KMS-11 (cell line): ENCODE measurements at regions not wholly inside any gene's neighbourhood (a gene's known extent, or its start where the extent isn't known, plus 50 kb on each side); places are given as distances from the start of the nearest gene placed in this dataset.

Experiments
- H2AFZ ChIP-seq: fragments of 200-600 bp; sonication (generic); 2 replicates; pipeline ENCODE4 v1.6.1; 2016; ENCODE audit warnings: antibody characterized with exemption, mixed run types, low read depth
- H3K27ac ChIP-seq: fragments of 200-600 bp; sonication (generic); 2 replicates; pipeline ENCODE4 v1.6.1; 2016; ENCODE audit warnings: mild to moderate bottlenecking, mixed run types
- H3K27me3 ChIP-seq: fragments of 200-600 bp; sonication (generic); 2 replicates; pipeline ENCODE4 v1.6.1; 2017; ENCODE audit warnings: mild to moderate bottlenecking, low read depth, mixed run types, moderate library complexity; ENCODE audit not compliant: insufficient read depth
- H3K36me3 ChIP-seq: fragments of 200-600 bp; sonication (generic); 2 replicates; pipeline ENCODE4 v1.6.1; 2017; ENCODE audit warnings: mild to moderate bottlenecking, mixed run types; ENCODE audit not compliant: insufficient read depth
- H3K4me1 ChIP-seq: fragments of 200-600 bp; sonication (generic); 2 replicates; pipeline ENCODE4 v1.6.1; 2016; ENCODE audit warnings: mild to moderate bottlenecking, low read depth, mixed run types; ENCODE audit not compliant: poor library complexity, severe bottlenecking
- H3K4me2 ChIP-seq: fragments of 200-600 bp; sonication (generic); 2 replicates; pipeline ENCODE4 v1.7.0; 2016; ENCODE audit warnings: mild to moderate bottlenecking, mixed run types
- H3K4me3 ChIP-seq: fragments of 200-600 bp; sonication (generic); IDR thresholded peaks from 2 replicates; pipeline ENCODE4 v1.6.1; 2017; ENCODE audit warnings: low read depth, low read length, mixed read lengths; ENCODE audit not compliant: insufficient read depth
- H3K79me2 ChIP-seq: fragments of 200-600 bp; sonication (generic); 2 replicates; pipeline ENCODE4 v1.6.1; 2016; ENCODE audit warnings: low read depth, mixed run types; ENCODE audit not compliant: insufficient read depth
- H3K9ac ChIP-seq: fragments of 200-600 bp; sonication (generic); 2 replicates; pipeline ENCODE4 v1.6.1; 2016; ENCODE audit warnings: mild to moderate bottlenecking, mixed run types
- H4K20me1 ChIP-seq: fragments of 200-600 bp; sonication (generic); 2 replicates; pipeline ENCODE4 v1.6.1; 2016; ENCODE audit warnings: mild to moderate bottlenecking, mixed run types; ENCODE audit not compliant: insufficient read depth
- TF ChIP-seq, protein P1 (sequence below): fragments of 200-600 bp; sonication (generic); conservative IDR thresholded peaks from 2 replicates; pipeline ENCODE4 v1.6.1; 2017; ENCODE audit warnings: low read depth, mild to moderate bottlenecking, antibody characterized with exemption, low read length, moderate library complexity, mixed read lengths

DNA sequence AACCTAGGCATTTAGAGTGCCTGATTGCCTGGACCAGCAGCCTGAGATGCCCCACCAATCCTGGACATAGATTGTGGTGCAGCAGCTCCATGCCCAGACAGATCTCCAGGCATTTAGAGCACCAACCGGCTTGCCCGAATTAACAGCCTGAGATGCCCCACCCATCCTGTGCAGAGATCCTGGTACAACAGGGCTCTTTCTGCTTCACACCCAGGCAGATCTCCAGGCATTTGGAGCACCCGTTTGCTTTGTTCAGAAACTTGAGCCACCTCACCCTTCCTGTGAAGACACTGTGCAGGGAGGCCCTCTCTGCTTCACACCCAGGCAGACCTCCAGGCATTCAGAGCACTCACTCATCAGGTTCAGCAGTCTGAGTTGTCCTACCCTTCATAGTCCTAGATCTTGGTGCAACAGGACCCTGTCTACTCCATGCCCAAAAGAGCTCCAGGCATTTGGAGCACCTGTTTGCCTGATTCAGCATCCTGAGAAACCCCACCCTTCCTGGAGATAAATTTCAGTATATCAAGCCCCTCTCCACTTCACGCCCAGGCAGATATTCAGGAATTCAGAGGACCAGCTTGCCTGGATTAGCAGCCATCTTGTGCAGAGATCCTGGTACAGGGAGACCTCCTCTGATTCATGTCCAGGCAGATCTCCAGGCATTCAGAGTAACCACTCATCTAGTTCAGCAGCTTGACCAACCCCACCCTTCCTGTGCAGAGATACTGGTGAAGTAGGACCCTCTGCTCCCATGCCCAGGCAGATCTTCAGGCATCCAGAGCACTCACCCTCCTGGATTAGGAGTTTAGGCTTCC is 189.2 kb upstream of the FERMT1 start:
- H2AFZ ChIP-seq, result no peak overlapping the region
- H3K79me2 ChIP-seq, result no peaks in the 10 kb centered on the region
- H3K4me1 ChIP-seq, result no peaks in the 10 kb centered on the region
- no peaks in the 10 kb centered on the region for H4K20me1 ChIP-seq
- no peak overlapping the region for H3K4me2 ChIP-seq
- no peak overlapping the region for H3K4me3 ChIP-seq
- no peaks in the 10 kb centered on the region for H3K36me3 ChIP-seq
- TF ChIP-seq, protein P1, sequence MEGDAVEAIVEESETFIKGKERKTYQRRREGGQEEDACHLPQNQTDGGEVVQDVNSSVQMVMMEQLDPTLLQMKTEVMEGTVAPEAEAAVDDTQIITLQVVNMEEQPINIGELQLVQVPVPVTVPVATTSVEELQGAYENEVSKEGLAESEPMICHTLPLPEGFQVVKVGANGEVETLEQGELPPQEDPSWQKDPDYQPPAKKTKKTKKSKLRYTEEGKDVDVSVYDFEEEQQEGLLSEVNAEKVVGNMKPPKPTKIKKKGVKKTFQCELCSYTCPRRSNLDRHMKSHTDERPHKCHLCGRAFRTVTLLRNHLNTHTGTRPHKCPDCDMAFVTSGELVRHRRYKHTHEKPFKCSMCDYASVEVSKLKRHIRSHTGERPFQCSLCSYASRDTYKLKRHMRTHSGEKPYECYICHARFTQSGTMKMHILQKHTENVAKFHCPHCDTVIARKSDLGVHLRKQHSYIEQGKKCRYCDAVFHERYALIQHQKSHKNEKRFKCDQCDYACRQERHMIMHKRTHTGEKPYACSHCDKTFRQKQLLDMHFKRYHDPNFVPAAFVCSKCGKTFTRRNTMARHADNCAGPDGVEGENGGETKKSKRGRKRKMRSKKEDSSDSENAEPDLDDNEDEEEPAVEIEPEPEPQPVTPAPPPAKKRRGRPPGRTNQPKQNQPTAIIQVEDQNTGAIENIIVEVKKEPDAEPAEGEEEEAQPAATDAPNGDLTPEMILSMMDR, result no peak
- H3K27me3 ChIP-seq, result no peaks in the 10 kb centered on the region
- H3K27ac ChIP-seq, result no peak overlapping the region
- no peak overlapping the region for H3K9ac ChIP-seq

DNA sequence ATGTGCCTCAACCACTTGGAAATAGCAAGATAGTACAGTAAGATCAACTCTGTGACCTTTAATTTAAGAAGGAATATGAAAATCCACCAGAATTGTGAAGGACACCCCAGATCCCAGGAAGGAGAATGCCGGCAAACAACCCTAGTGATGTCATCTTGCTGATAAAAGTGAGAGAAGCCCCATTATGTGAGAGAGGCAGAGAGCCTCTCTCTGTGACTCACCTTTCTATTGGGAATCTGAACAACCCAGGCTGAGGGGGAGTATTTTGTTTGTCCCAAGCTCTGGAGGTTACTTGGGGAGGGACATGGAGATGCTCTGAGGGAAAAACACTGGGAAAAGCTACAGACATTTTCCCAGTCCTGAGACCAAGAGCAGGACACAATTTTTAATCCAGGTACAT is 188.3 kb upstream of the FERMT1 start:
- Histone ChIP-seq H2AFZ (no peak overlapping the region), H3K27me3 (no peaks in the 10 kb centered on the region), H3K4me2 (no peak overlapping the region), H3K27ac (no peak overlapping the region), H3K4me1 (no peaks in the 10 kb centered on the region), H3K79me2 (no peaks in the 10 kb centered on the region), H3K9ac (no peak overlapping the region), H4K20me1 (no peaks in the 10 kb centered on the region), H3K4me3 (no peak overlapping the region), H3K36me3 (no peaks in the 10 kb centered on the region)
- TF ChIP-seq, protein P1, result no peak

DNA sequence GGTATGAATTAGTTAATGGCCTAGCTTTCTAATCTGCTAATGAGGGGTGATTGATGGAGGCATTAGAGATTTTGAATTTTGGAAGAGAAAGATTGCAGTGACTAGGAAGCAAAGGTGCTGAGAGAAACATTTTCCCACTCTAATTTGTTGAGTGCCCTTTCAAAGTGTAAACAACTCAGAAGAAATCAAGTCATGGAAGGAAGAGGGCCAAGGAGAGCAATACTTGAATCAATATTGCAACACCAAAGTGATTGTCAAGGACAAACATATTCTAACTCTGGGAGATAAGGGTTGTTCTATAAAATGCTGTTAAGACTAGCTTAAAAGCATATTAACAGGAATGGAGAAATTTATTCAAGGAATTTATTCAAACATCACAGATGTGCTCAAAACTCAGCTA is 182.7 kb upstream of the FERMT1 start:
- H4K20me1 ChIP-seq, result no peaks in the 10 kb centered on the region
- no peaks in the 10 kb centered on the region for H3K4me1 ChIP-seq
- no peak overlapping the region for H3K27ac ChIP-seq
- TF ChIP-seq, protein P1, result no peak
- no peaks in the 10 kb centered on the region for H3K36me3 ChIP-seq
- H3K4me2 ChIP-seq, result no peak overlapping the region
- no peak overlapping the region for H2AFZ ChIP-seq
- H3K27me3 ChIP-seq, result no peaks in the 10 kb centered on the region
- H3K79me2 ChIP-seq, result no peaks in the 10 kb centered on the region
- H3K4me3 ChIP-seq, result no peak overlapping the region
- no peak overlapping the region for H3K9ac ChIP-seq

DNA sequence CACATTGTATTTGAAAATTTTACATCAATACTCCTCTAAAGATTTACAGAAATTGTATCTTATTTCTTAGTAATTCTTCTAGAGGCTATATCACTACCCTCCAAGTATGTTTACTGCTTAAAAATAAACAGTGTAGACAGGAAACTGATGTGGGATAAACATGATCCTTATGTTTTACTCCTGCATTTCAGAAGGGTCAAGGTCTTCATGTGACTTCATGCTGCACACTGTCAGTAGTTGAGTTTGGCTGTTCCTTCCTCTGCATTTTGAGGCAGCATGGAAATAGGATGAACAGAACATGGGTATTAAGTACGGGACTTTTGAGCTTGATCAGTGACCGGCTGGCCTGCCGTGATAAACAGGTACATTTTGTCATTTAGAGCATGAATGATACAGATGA is 179.2 kb upstream of the FERMT1 start:
- H3K4me1 ChIP-seq, result no peaks in the 10 kb centered on the region
- no peaks in the 10 kb centered on the region for H3K27me3 ChIP-seq
- TF ChIP-seq, protein P1, result no peak
- H3K9ac ChIP-seq, result no peak overlapping the region
- no peak overlapping the region for H3K27ac ChIP-seq
- no peak overlapping the region for H3K4me3 ChIP-seq
- no peak overlapping the region for H3K4me2 ChIP-seq
- no peaks in the 10 kb centered on the region for H3K79me2 ChIP-seq
- H2AFZ ChIP-seq, result no peak overlapping the region
- H4K20me1 ChIP-seq, result no peaks in the 10 kb centered on the region
- H3K36me3 ChIP-seq, result no peaks in the 10 kb centered on the region
